Gastroesophageal sphincter (tissue), 3 donors: ENCODE measurements at regions not wholly inside any gene's neighbourhood (a gene's known extent, or its start where the extent isn't known, plus 50 kb on each side); places are given as distances from the start of the nearest gene placed in this dataset.

Source experiments
- CTCF ChIP-seq, 4 experiments: fragments of 200-600 bp in 2 of 4; fragments of 450-650 bp in 2 of 4; sonication (generic) in 1 of 4; IDR thresholded peaks; one replicate each; pipeline ENCODE4 v1.5.1; 2017 to 2019; ENCODE audit warnings: antibody characterized with exemption in 4 of 4, mild to moderate bottlenecking in 2 of 4, moderate library complexity in 2 of 4
- EP300 ChIP-seq: sonication (generic); formaldehyde crosslinking; IDR thresholded peaks from one replicate; pipeline ENCODE4 v1.6.1; 2017; ENCODE audit warnings: antibody characterized with exemption, mild to moderate bottlenecking
- POLR2A ChIP-seq, 2 donors: fragments of 450-650 bp; IDR thresholded peaks; one replicate each; pipeline ENCODE4 v1.6.1; 2017; ENCODE audit warnings: antibody characterized with exemption in 2 of 2, mild to moderate bottlenecking in 2 of 2, moderate library complexity in 1 of 2
- POLR2AphosphoS5 ChIP-seq: sonication (generic); formaldehyde crosslinking; IDR thresholded peaks from one replicate; pipeline ENCODE4 v1.6.1; 2017; ENCODE audit warnings: antibody characterized with exemption

- no peak for TF ChIP-seq EP300
- TF ChIP-seq CTCF (IDR thresholded peaks at IDR 0.05): no peak
- no peak for TF ChIP-seq POLR2A (IDR thresholded peaks at IDR 0.05)
- no peak for TF ChIP-seq POLR2AphosphoS5
Measured at GRCh38 chr18:10060841-10061240, 147.0 kb downstream of the VAPA start.
